WTC11 (cell line): ENCODE measurements at regions not wholly inside any gene's neighbourhood (a gene's known extent, or its start where the extent isn't known, plus 50 kb on each side); places are given as distances from the start of the nearest gene placed in this dataset.

ENCODE experiments used
- ATAC-seq: fragments of 200-7000 bp; cut with Tn5 transposase; 2 replicates; pipeline ENCODE4 v1.10.0; 2021; ENCODE audit warnings: mild to moderate bottlenecking, moderate library complexity
- CTCF ChIA-PET: fragments of 300-600 bp; sonication (Branson Sonifier 250); formaldehyde crosslinking; loops from one replicate; lab custom pipeline; 2021; ENCODE audit warnings: antibody characterized with exemption; lab: Charles Lee
- POLR2A ChIA-PET: fragments of 350-600 bp; sonication (Branson Sonifier 250); formaldehyde crosslinking; loops from one replicate; lab custom pipeline; 2021; ENCODE audit warnings: antibody characterized with exemption; lab: Charles Lee
- DNase-seq: peaks from one replicate; pipeline ENCODE4 v3.0.0; 2021; ENCODE audit warnings: low spot score
- H3K27ac Mint-ChIP-seq: 2 replicates; pipeline ENCODE4 v1.8.0; 2021; ENCODE audit warnings: mixed read lengths
- H3K27me3 Mint-ChIP-seq: 2 replicates; pipeline ENCODE4 v1.8.0; 2021; ENCODE audit warnings: low read depth, mild to moderate bottlenecking, moderate library complexity, mixed read lengths
- H3K36me3 Mint-ChIP-seq: 2 replicates; pipeline ENCODE4 v1.8.0; 2021; ENCODE audit warnings: mixed read lengths
- H3K4me1 Mint-ChIP-seq: 2 replicates; pipeline ENCODE4 v1.8.0; 2022; ENCODE audit warnings: mixed read lengths
- H3K4me3 Mint-ChIP-seq: 2 replicates; pipeline ENCODE4 v1.8.0; 2021; ENCODE audit warnings: mild to moderate bottlenecking, moderate library complexity, mixed read lengths
- H3K9me3 Mint-ChIP-seq: 2 replicates; pipeline ENCODE4 v1.8.0; 2021; ENCODE audit warnings: mixed read lengths
- ATF2 ChIP-seq: sonication (generic); formaldehyde crosslinking; IDR thresholded peaks from 2 replicates; pipeline ENCODE4 v1.8.1; 2022; ENCODE audit warnings: low read depth, missing genetic modification reagents, borderline replicate concordance
- ESRRA ChIP-seq: sonication (generic); formaldehyde crosslinking; IDR thresholded peaks from 2 replicates; pipeline ENCODE4 v1.8.1; 2022; ENCODE audit warnings: mild to moderate bottlenecking, missing genetic modification reagents, borderline replicate concordance
- ETV6 ChIP-seq: sonication (generic); formaldehyde crosslinking; IDR thresholded peaks from 2 replicates; pipeline ENCODE4 v1.8.1; 2022; ENCODE audit warnings: mild to moderate bottlenecking, missing genetic modification reagents
- FOXP1 ChIP-seq: sonication (generic); formaldehyde crosslinking; IDR thresholded peaks from 2 replicates; pipeline ENCODE4 v1.8.0; 2022; ENCODE audit warnings: missing genetic modification reagents, mild to moderate bottlenecking, moderate library complexity, borderline replicate concordance
- FOXP4 ChIP-seq: sonication (generic); formaldehyde crosslinking; IDR thresholded peaks from 2 replicates; pipeline ENCODE4 v1.8.0; 2022; ENCODE audit warnings: mild to moderate bottlenecking, missing genetic modification reagents
- GABPB1 ChIP-seq: sonication (generic); formaldehyde crosslinking; IDR thresholded peaks from 2 replicates; pipeline ENCODE4 v1.8.1; 2023; ENCODE audit warnings: mild to moderate bottlenecking, missing genetic modification reagents
- HMGA2 ChIP-seq: fragments of 250-450 bp; sonication (Bioruptor Pico); IDR thresholded peaks from 2 replicates; pipeline ENCODE4 v1.4.0; 2021; ENCODE audit warnings: mild to moderate bottlenecking, moderate library complexity
- IRF2 ChIP-seq: sonication (generic); formaldehyde crosslinking; IDR thresholded peaks from 2 replicates; pipeline ENCODE4 v1.8.0; 2022; ENCODE audit warnings: low read depth, missing genetic modification reagents, borderline replicate concordance
- JUN ChIP-seq: sonication (generic); formaldehyde crosslinking; IDR thresholded peaks from 2 replicates; pipeline ENCODE4 v1.8.0; 2023; ENCODE audit warnings: mild to moderate bottlenecking, missing genetic modification reagents
- MXD4 ChIP-seq: fragments of 250-450 bp; sonication (Bioruptor Pico); IDR thresholded peaks from 2 replicates; pipeline ENCODE4 v1.8.0; 2021; ENCODE audit warnings: mild to moderate bottlenecking, moderate library complexity, borderline replicate concordance
- NFE2L1 ChIP-seq: sonication (generic); formaldehyde crosslinking; IDR thresholded peaks from 2 replicates; pipeline ENCODE4 v1.8.1; 2023; ENCODE audit warnings: missing genetic modification reagents
- NR1H2 ChIP-seq: sonication (generic); formaldehyde crosslinking; IDR thresholded peaks from 2 replicates; pipeline ENCODE4 v1.9.0; 2021; ENCODE audit warnings: mild to moderate bottlenecking, moderate library complexity, missing genetic modification reagents
- PRRX2 ChIP-seq: fragments of 250-450 bp; sonication (Bioruptor Pico); IDR thresholded peaks from 2 replicates; pipeline ENCODE4 v1.8.0; 2021; ENCODE audit warnings: mild to moderate bottlenecking
- SP1 ChIP-seq: sonication (generic); formaldehyde crosslinking; conservative IDR thresholded peaks from 2 replicates; pipeline ENCODE4 v1.8.1; 2022; ENCODE audit warnings: missing genetic modification reagents
- ZNF232 ChIP-seq: sonication (generic); formaldehyde crosslinking; IDR thresholded peaks from 2 replicates; pipeline ENCODE4 v1.8.0; 2022; ENCODE audit warnings: mild to moderate bottlenecking, missing genetic modification reagents
- ZNF423 ChIP-seq: fragments of 250-450 bp; sonication (Bioruptor Pico); IDR thresholded peaks from 2 replicates; pipeline ENCODE4 v2.1.2; 2022; ENCODE audit warnings: mild to moderate bottlenecking, moderate library complexity
- TF ChIP-seq, protein P1 (sequence below): fragments of 250-450 bp; sonication (Bioruptor Pico); conservative IDR thresholded peaks from 2 replicates; pipeline ENCODE4 v1.9.0; 2021; ENCODE audit warnings: mild to moderate bottlenecking
- TF ChIP-seq, protein P2 (sequence below): sonication (generic); formaldehyde crosslinking; IDR thresholded peaks from 2 replicates; pipeline ENCODE4 v1.8.1; 2022; ENCODE audit warnings: missing genetic modification reagents, borderline replicate concordance
- TF ChIP-seq, protein P3 (sequence below): sonication (generic); formaldehyde crosslinking; conservative IDR thresholded peaks from 2 replicates; pipeline ENCODE4 v1.8.1; 2023; ENCODE audit warnings: mild to moderate bottlenecking, low read depth, missing genetic modification reagents, moderate library complexity
- TF ChIP-seq, protein P4 (sequence below): sonication (generic); formaldehyde crosslinking; IDR thresholded peaks from 2 replicates; pipeline ENCODE4 v1.8.1; 2023; ENCODE audit warnings: mild to moderate bottlenecking, missing genetic modification reagents, moderate library complexity

DNA sequence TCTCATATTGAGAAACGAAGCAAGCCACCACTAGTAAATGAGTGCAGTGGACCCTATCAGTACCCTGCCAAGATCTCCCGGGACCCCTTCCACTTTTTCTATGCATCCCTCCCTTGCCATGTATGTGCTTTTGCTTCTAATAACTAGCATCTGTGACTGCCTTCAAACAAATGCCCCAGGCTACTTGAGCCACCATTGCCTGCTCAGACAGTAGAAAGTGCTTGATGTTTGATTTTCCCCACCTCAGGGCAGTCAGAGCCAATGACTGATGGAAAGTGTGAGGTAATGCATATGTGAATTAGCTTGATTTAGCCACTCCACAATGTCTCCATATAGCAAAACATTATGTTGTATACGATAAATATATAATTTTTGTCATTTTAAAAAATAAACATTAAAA, 797.3 kb upstream of the ACO1 start (continued):
- TF ChIP-seq ATF2 (CRISPR knock-in tag): no peak
- no peak for TF ChIP-seq NR1H2 (CRISPR knock-in tag)
- no peak for TF ChIP-seq PRRX2 (CRISPR knock-in tag)
- TF ChIP-seq, protein P1, sequence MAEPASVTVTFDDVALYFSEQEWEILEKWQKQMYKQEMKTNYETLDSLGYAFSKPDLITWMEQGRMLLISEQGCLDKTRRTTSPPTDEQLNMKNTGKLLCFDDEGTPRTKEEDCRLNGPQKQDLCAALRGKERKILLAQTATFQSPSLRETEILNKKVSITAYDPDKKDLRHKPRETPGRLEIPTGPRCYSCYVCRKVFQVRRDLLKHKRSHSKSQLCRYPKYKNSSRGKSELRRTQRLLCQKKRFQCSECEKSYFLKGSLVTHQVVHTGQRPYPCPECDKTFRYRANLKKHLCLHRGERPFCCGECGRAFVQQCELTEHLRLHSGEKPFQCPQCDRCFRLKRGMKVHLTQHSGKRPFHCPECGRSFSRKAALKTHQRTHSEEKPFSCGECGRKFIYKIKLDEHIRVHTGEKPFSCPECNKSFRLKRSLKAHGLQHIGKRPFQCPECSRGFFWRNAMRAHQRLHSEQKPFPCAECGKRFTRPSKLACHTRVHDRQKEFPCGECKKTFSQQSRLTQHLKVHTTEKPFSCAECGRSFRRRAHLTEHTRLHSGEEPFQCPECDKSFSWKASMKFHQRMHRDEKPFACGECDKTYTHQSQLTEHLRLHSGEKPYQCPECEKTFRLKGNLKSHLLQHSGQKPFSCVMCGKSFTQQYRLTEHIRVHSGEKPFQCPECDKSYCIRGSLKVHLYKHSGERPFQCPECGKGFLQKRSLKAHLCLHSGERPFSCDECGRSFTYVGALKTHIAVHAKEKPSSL: no peak
- no peak for TF ChIP-seq ETV6 (CRISPR knock-in tag)
- TF ChIP-seq, all 79 proteins: peak for 0

- Mint-ChIP-seq H3K4me1 (no peaks in the 10 kb centered on the region), H3K36me3 (no peaks in the 10 kb centered on the region), H3K27me3 (no peaks in the 10 kb centered on the region), H3K4me3 (no peak overlapping the region), H3K9me3 (0 out of 2 replicates have a peak, but pooled peaks cover 3% of the 10 kb centered on the region), H3K27ac (no peak overlapping the region)
- TF ChIP-seq JUN (CRISPR knock-in tag) (no peak), NFE2L1 (no peak), ZNF232 (CRISPR knock-in tag) (no peak)
- ChIA-PET CTCF (no interaction called here), POLR2A (no interaction called here)
- ATAC-seq: no peak
- DNase-seq: no peak
These were observed 796.4 kb upstream of the ACO1 start for GRCh38 chr9:31588006-31588405.

DNA sequence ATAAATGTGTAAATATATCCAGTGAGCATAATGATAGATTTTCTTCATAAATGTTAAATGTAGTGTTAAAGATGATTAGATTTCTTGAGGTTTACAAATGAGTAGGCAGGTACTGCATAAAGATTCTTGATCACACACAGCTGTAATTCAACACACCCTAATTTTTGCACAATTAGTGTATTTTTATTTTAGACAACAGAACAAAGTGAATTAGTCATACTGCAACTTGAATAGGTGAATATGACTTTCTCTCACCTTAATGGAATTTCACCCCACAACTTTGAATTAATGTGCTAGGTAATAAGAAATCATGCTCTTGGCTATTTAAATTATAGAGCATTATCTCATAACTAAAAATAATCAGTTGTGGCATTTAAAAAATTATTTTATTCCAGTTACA, 795.7 kb upstream of the ACO1 start:
- no peaks in the 10 kb centered on the region for H3K4me1 Mint-ChIP-seq
- ChIA-PET CTCF (no interaction called here), POLR2A (no interaction called here)
- no peak for ATAC-seq
- TF ChIP-seq, protein P2, sequence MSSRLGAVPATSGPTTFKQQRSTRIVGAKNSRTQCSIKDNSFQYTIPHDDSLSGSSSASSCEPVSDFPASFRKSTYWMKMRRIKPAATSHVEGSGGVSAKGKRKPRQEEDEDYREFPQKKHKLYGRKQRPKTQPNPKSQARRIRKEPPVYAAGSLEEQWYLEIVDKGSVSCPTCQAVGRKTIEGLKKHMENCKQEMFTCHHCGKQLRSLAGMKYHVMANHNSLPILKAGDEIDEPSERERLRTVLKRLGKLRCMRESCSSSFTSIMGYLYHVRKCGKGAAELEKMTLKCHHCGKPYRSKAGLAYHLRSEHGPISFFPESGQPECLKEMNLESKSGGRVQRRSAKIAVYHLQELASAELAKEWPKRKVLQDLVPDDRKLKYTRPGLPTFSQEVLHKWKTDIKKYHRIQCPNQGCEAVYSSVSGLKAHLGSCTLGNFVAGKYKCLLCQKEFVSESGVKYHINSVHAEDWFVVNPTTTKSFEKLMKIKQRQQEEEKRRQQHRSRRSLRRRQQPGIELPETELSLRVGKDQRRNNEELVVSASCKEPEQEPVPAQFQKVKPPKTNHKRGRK (CRISPR knock-in tag): no peak
- no peak for TF ChIP-seq SP1 (CRISPR knock-in tag)
- TF ChIP-seq MXD4 (CRISPR knock-in tag): no peak
- TF ChIP-seq, protein P3, sequence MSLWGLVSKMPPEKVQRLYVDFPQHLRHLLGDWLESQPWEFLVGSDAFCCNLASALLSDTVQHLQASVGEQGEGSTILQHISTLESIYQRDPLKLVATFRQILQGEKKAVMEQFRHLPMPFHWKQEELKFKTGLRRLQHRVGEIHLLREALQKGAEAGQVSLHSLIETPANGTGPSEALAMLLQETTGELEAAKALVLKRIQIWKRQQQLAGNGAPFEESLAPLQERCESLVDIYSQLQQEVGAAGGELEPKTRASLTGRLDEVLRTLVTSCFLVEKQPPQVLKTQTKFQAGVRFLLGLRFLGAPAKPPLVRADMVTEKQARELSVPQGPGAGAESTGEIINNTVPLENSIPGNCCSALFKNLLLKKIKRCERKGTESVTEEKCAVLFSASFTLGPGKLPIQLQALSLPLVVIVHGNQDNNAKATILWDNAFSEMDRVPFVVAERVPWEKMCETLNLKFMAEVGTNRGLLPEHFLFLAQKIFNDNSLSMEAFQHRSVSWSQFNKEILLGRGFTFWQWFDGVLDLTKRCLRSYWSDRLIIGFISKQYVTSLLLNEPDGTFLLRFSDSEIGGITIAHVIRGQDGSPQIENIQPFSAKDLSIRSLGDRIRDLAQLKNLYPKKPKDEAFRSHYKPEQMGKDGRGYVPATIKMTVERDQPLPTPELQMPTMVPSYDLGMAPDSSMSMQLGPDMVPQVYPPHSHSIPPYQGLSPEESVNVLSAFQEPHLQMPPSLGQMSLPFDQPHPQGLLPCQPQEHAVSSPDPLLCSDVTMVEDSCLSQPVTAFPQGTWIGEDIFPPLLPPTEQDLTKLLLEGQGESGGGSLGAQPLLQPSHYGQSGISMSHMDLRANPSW (CRISPR knock-in tag): no peak
- TF ChIP-seq FOXP1 (CRISPR knock-in tag): no peak
- no peak for TF ChIP-seq HMGA2 (CRISPR knock-in tag)
- TF ChIP-seq ESRRA (CRISPR knock-in tag): no peak
- no peak for TF ChIP-seq NR1H2 (CRISPR knock-in tag)
- no peak for TF ChIP-seq FOXP4 (CRISPR knock-in tag)
- TF ChIP-seq, protein P4, sequence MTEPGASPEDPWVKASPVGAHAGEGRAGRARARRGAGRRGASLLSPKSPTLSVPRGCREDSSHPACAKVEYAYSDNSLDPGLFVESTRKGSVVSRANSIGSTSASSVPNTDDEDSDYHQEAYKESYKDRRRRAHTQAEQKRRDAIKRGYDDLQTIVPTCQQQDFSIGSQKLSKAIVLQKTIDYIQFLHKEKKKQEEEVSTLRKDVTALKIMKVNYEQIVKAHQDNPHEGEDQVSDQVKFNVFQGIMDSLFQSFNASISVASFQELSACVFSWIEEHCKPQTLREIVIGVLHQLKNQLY (CRISPR knock-in tag): no peak
- no peak for TF ChIP-seq IRF2 (CRISPR knock-in tag)
- no peak for TF ChIP-seq ZNF423 (CRISPR knock-in tag)
- no peak for TF ChIP-seq GABPB1 (CRISPR knock-in tag)
- H3K9me3 Mint-ChIP-seq: no peaks in the 10 kb centered on the region
- no peaks in the 10 kb centered on the region for H3K27me3 Mint-ChIP-seq
- no peak overlapping the region for H3K4me3 Mint-ChIP-seq
- H3K27ac Mint-ChIP-seq: no peak overlapping the region
- H3K36me3 Mint-ChIP-seq: no peaks in the 10 kb centered on the region
- DNase-seq: no peak
